T-helper 1 cell treated with Interleukin-12 subunit alpha and Interleukin-12 subunit beta and Interleukin-4 antibody, amounts not matched to agents 30 ng/mL and 1 ng/mL, for 36 hours (primary cell): ENCODE measurements at regions not wholly inside any gene's neighbourhood (a gene's known extent, or its start where the extent isn't known, plus 50 kb on each side); places are given as distances from the start of the nearest gene placed in this dataset.
"Not testable (repeated sequence)": the region's sequence is repeated elsewhere in the genome, so short reads cannot be mapped to it uniquely, and the experiment has no call there.

Source experiments
- intact Hi-C: fragments of 100-400 bp; cut with micrococcal nuclease; formaldehyde crosslinking; loops from one replicate; pipeline ENCODE4 v1.15.1; 2024

GRCh38 chr13:82257790-82258507 lies 1624.3 kb downstream of the SLITRK1 start:
- intact Hi-C loops: no loop called here

GRCh38 chr13:82248762-82249161 lies 1633.5 kb downstream of the SLITRK1 start:
- intact Hi-C loops: no loop called here

DNA sequence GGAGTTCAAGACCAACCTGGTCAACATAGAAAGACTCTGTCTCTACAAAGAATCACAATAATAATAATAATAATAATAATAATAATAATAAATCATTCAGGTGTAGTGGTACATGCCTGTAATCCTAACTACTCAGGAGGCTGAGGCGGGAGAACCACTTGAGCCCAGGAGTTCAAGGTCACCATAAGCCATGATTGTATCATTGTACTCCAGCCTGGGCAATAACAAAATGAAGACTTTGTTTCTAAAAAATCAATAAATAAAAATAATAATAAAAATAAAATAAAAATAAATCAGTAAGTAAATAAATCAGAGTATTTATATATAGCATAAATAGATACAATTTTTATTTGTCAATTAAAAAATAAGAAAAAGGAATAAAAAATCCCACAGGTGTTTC lies 1636.4 kb downstream of the SLITRK1 start:
- intact Hi-C loops: no loop called here

GRCh38 chr13:82224806-82225205 lies 1657.5 kb downstream of the SLITRK1 start:
- intact Hi-C loops: no loop called here

DNA sequence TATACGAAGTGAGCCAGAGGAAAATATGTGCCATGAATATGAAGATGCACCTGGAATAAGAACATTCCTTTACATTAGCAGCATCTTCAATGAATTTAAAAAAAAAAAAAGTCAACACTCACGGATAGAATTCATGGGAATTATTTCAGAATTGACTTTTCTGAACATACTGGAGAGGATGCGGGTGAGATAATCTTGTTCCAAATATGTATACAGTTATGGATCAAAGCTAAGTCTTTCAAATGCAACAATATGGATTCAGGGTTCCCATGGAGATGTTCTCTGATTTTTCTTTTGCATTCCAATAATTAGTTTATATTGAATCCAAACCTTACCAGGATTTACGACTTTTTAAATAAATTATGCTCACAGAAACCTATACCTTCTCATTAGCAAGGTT lies 1660.7 kb downstream of the SLITRK1 start:
- intact Hi-C loops: no loop called here

GRCh38 chr13:82220641-82221040 lies 1661.6 kb downstream of the SLITRK1 start:
- intact Hi-C loops: no loop called here

GRCh38 chr13:82216165-82216564 lies 1666.1 kb downstream of the SLITRK1 start:
- intact Hi-C loops: no loop called here

DNA sequence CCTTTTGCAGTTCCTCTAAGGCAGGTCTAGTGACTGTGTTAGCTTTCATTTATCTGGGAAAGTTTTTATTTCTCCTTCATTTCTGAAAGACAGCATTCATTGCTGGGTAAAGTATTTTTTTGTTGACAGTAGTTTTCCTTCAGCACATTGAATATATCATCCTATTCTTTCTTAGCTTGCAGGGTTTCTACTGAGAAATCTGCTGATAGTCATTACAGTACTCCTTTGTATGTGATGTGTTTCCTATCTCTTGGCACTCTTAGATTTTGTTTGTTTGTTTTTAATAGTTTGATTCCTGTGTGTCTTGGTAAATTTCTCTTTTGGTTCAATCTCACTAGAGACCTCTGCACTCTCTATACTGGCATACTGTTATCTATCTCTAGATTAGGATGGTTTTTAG lies 1667.9 kb downstream of the SLITRK1 start:
- intact Hi-C loops: no loop called here

DNA sequence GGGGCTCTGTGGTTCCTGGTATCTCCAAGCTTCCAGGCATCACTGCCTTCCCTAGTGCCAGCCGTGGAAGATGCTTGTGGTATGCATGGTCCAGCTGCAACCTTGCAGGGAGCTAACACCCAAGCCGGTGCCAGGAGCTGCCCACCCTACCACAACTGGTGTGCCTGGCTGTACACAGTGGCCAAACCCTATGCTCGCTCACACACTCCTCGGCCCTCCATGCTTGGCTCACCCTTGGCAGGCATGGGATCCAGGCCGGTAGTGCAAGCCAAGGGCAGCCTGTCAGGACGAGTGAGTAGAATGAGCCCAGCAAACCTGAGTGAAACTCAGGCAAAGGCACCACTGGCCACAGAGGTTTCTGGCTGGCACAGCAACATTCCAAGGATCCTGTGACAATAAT lies 1676.0 kb downstream of the SLITRK1 start:
- intact Hi-C loops: no loop called here

DNA sequence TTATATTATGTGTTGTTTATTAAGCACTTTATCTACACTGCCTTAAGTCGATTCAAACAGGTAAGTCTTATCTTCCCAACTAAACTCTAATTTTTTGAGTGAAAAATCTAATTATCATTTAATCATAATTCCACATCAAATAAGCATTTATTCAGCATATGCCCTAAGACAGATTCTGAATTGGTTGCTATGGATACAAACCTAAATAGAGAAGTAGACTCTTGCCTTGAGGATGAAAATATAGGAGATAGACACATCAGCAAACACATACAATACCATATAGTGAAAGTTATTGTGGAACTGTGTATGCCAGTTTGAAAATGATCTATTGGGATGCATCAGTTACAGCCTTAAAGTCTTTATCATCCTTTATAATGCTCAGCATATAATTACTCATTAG lies 1679.9 kb downstream of the SLITRK1 start:
- intact Hi-C loops: no loop called here

DNA sequence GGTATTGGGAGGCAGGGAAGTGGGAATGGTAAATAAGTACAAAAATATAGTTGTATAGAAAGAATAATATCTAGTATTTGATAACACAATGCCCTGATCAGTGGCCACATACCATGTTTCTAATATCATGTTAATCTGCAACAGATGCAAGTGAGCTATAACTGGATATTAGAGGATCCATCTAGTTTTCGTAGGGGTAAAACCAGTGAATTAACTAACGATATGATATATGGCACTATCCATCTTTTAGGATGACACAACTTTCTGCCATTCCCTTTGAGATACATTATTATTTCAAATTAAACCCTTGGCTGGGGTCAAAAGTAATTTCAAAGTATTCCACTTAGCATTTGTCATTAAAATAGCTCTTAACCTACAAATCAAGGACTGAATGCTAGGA lies 1686.2 kb downstream of the SLITRK1 start:
- intact Hi-C loops: no loop called here

DNA sequence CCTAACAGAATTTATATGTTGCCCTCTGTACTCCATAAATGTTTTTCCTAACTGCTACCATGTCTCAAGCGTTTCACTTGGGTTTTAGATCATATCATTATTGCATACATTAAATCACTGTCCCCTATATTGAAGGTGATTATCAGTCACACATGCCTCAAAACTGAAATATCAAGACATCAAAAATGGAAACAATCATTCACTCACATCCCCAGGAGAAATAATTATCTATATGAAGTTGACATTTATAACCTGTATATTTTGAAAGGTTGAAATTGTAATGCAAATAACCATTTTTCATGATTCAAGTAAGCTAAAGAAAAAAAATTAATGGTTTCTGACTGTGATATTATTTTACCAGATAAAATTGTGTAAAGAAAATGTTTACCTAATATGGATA lies 1695.0 kb downstream of the SLITRK1 start:
- intact Hi-C loops: no loop called here

DNA sequence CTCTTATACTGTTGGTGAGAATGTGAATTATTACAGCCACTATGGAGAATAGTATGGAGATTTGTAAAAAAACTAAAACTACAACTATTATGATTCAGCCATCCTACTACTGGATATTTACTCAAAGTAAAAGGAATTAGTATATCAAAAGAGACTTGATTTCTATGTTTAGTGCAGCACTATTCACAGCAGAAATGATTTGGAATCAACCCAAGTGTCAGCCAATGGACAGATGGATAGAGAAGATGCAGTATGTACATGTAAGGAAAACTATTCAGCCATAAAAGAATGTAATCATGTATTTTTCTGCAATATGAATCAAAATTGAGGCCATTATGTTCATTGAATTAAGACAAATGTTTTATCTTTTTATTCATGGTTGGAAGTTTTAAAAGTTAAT lies 1705.5 kb downstream of the SLITRK1 start:
- intact Hi-C loops: no loop called here

DNA sequence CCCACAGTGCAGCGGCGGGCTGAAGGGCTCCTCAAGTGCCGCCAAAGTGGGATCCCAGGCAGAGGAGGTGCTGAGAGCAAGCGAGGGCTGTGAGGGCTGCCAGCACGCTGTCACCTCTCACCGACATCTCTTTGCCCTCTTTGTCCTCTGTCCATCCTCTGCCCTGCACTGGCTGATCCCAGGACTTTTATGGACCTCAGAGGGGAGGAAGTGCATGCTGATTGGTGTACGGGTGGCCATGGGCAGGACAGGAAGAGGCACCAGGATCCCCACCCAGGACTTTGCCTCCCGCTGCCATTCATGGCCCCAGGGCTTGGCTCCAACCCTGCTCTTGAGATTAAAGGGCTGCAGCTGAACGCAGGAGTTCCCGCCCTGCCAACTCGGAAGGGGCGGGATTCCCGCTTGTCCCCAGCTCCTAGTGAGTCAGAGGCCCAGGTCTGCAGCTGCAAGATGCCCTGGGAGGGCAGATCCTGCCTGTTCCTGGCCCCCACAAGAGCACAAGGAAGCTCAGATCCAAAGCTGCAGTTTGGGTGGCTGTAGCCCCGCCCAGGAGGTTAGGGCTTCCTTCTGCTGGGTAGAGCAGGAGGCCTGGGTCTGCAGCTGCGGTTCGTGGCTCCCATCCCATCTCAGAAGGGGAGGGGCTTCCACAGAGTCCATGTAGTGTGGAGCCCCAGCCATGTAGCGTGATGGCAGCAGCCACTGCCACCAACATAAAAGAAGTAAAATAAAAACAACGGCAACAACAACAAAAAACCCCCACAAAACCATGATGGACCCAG lies 1716.7 kb downstream of the SLITRK1 start:
- intact Hi-C loops: no loop called here

- intact Hi-C loops: not testable (repeated sequence)
Measured at GRCh38 chr13:82164780-82165395, 1717.4 kb downstream of the SLITRK1 start.

DNA sequence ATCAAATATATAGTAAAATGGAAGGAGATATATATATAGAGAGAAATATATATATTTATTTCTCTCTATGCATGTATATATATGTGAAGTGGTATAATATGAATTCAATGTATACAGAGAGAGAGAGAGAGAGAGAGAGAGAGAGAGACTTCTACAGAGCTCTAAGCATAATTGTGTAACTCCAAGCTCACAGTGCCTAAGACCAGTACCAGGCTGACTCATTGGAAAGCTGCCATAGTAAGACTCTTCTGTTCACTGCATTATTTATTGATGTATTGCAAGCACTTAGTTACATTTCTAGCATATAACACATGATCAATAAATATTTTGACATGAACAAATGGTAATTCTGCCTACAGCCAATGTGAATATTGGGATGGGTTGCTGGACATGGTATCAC lies 1734.7 kb downstream of the SLITRK1 start:
- intact Hi-C loops: no loop called here

GRCh38 chr13:82136880-82137279 lies 1745.4 kb downstream of the SLITRK1 start:
- intact Hi-C loops: no loop called here

DNA sequence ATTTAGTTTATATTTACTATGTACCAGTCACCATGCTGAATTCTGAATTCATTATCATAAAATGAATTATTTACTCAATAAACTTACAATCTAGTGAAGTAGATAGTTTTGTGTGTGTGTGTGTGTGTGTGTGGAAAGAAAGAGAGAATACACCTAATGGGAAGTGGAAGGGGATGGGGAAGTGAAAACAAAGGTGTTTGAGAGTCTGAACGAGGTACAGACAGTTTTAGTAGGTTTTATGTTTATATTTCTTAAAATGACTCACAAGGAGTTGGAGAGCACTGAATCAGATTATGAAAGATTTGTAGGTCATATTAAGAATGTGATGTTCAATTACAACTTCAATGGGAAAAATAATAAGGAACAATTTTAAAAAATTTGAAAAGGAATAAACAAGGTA lies 1753.0 kb downstream of the SLITRK1 start:
- intact Hi-C loops: no loop called here

GRCh38 chr13:82118589-82118988 lies 1763.7 kb downstream of the SLITRK1 start:
- intact Hi-C loops: no loop called here

DNA sequence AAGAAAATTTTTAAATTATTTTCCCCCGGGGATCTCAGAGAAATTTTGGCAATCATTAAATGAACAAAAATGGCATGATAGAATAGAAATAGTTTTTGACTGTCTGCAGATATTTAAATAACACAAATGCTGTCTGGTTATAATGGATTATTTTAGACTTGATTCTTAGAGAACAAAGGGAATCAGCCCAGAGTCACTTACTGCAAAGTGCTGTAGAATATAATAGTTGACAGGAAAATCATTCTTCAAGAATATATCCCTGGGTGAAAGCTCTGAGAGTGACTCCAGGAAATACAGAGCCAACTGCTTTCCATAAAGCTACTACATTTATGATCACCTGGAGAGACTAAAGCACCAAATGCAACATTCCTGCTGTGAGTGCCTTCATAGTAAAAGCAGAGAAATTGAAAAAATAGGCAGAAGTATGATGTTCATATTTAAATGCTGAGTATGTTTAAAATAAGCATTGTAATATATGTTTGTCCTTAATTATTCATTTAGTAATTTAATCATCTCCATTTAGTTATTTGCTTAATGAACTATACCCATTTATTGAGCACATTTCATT lies 1765.8 kb downstream of the SLITRK1 start:
- intact Hi-C loops: no loop called here

- intact Hi-C loops: no loop called here
Measured at GRCh38 chr13:82115391-82115790, 1766.9 kb downstream of the SLITRK1 start.

GRCh38 chr13:82096256-82096655 lies 1755.3 kb upstream of the SPRY2 start:
- intact Hi-C loops: no loop called here
